CD4-positive, alpha-beta T cell treated with Interleukin-4 for 4 hours (primary cell): ENCODE measurements at regions not wholly inside any gene's neighbourhood (a gene's known extent, or its start where the extent isn't known, plus 50 kb on each side); places are given as distances from the start of the nearest gene placed in this dataset.

Experiments
- DNase-seq: peaks from one replicate; pipeline ENCODE4 v3.0.0-alpha.2; 2020

DNA sequence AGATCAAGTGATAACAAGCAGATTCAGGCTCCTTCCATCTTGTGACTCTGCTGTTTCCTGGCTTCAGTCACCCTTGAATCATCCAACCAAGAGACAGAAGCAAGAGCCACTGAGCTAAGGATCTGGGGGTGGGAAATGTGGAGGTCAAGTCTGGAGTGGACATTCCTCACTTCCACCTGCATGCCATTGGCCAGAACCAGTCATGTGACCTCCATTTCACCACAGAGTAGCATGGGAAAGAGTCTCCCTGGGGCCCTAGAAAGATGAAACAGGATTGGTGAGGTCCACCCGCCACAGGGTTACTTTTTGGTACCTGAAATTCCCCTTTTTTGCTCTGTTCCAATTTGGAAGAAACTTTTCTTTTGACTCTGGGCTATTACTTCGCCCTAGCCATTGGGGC lies 1006.0 kb upstream of the EEF2KMT start:
- DNase-seq, result no peak

DNA sequence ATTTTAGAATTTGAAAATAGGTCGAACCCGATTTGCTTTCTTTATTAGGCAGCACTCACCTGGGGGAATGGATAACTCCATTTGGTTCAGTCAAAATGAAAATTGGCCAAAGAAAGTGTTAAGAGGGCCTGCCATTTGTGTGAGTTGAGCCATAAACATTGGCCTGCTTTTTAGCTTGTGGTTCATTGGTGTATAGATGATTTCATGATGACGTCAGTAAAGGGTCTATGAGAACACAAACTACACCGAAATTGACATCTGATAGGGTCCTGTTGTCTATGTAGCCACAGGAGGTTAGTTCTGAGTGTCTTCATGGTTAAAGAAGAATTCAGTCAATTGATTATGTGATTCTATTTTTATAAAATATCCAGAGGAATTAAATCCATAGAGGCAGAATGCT lies 1001.5 kb upstream of the EEF2KMT start:
- DNase-seq, result no peak

DNA sequence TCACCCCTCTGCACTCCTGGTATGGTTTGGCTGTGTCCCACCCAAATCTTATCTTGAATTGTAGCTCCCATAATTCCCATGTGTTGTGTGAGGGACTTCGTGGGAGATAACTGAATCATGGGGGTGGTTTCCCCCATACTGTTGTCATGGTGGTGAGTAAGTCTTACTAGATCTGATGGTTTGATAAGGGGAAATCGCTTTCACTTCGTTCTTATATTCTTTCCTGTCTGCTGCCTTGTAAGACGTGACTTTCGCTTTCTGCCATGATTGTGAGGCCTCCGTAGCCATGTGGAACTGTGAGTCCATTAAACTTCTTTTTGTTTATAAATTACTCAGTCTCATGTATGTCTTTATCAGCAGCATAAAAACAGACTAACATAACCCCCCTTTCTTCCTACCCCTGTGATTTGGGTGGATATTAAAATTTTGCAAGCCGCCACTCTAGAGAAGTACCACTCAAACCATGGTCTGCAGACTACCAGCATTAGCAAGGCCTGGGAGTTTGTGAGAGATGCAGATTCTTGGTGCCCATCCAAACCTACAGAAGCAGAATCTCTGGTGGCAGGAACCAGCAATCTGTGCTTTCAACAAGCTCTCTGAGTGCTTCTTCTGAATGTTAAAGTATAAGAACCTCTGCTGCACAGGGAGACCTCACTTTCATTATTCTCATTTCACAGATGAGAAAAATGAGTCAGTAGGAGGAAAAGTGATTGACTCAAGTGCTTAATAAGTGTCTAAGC lies 999.5 kb upstream of the EEF2KMT start:
- DNase-seq, result no peak

GRCh38 chr16:6095414-6095813 lies 997.8 kb upstream of the EEF2KMT start:
- DNase-seq, result no peak

GRCh38 chr16:6091021-6091420 lies 993.4 kb upstream of the EEF2KMT start:
- DNase-seq, result no peak

DNA sequence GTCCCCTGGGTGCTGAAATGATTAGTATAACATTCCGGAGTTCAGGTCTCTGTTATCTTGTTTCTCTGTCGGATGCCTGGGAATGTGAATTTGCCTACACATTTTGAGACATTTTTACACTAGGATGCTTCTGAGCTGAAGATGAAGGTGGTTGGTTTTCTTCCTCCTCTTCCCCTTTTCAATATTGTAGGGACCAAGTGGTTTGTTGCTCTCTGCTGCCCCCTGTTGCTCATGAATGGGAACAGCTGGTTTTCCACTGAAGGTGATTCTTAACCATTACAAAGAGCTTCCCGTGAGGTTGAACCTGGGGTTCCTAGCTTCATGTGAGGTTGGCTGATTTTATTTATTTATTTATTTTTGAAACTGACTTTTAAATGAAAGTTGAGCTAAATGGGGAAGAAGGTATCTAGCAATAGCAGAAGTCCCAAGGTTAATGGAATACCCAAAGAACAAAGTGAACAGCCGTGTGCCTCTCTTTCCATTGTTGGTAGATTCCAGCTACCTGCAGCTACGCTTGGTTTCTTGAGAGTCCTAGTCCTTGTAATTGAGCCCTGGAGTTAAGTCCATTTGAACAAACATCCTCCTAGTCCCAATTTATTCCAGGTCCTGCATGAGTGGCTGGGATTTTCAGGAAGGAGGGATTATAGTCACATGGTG lies 983.9 kb upstream of the EEF2KMT start:
- DNase-seq, result no peak

DNA sequence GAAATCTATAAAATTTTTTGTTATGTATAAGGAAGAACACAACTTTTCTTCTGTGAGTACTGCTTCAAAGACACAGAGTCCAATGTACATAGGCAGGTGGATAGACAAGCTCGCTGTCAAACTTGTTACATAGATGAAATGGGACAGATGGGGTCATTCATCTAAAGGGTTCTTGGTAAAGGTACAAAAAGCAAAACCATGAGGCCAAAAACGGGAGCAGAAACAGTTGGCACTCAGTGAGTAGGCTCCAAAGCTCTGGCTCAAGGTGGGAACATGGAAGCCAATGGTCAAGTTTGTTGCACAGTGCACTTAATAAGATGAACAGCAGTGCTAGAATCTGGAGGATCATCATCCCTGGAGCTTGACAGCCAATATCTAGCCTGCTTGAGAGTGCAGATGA lies 979.0 kb upstream of the EEF2KMT start:
- DNase-seq, result no peak

GRCh38 chr16:6068063-6068462 lies 970.5 kb upstream of the EEF2KMT start:
- no peak for DNase-seq

- DNase-seq, result no peak
These were observed 969.1 kb upstream of the EEF2KMT start for GRCh38 chr16:6066652-6067051.

GRCh38 chr16:6063526-6063925 lies 965.9 kb upstream of the EEF2KMT start:
- no peak for DNase-seq

DNA sequence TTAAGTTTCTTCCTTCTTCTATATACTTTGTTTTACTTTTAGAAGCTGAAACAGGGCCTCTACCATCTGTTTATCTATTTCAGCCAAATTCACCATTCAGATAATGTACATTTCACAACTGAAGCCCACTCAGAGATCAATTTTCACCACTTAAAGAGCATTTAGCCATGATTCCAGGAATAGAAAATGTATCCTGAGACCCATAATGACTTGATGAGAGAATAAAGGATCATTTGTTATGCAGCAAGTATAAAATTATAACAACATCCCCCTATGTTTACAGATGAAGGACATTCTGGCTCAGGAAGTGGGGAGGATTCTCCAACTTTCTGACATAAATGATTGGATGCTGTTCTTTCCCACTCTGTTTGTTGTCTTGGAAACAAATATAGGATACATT lies 962.1 kb upstream of the EEF2KMT start:
- no peak for DNase-seq

DNA sequence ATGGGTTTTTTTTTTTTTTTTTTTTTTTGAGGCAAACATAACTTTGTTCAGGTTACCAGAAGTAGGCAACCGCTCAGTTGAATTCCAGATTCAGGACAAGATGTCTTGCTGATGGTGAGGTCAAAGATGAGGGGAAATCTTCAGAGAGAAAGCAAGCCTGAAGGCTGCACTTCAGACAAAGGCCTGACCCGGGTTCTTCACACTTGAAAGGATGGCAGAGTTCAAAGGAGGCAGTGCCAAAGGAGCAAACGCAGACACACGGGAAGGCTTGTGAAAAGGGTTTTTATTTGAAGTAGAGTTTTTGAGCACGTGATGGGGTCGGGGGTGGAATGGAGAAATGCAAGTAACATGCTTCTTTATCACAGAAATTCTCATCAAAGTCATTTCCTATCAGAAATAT lies 960.2 kb upstream of the EEF2KMT start:
- no peak for DNase-seq

GRCh38 chr16:6048017-6048416 lies 950.4 kb upstream of the EEF2KMT start:
- no peak for DNase-seq

- DNase-seq, result no peak
These were observed 949.7 kb upstream of the EEF2KMT start for GRCh38 chr16:6047325-6047724.

DNA sequence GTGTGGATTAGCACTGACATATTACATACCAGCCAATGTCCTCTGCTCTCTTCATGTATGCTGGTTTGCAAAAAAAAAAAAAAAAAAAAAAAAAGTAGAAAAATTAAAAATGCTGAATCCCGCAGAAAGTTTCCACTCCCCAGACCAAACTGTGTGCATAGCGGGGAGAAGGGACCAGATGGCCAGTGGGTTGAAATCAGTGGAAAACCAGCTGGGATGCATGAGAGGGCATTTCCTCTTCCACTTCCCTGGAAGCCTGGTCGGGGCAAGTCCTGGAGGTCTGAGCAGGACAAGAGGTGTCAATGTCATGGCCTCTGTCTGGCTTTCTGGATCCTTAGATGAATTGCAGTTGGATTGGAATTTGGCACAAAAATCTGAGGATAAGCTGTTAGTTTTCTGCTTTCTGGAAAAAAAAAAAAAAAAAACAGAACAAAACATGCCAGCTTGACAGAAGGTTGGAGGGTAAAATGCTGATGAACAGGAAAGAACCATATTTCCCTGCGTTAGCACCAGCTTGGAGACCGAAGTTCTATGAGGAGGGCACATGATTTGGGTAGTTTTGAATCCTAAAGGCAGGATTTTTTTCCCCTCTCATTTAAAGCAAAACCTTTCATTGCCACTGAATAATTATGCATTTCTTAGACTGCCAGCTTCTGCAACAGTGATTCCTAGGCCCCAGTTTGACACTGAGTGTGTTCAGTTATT lies 941.5 kb upstream of the EEF2KMT start:
- no peak for DNase-seq

DNA sequence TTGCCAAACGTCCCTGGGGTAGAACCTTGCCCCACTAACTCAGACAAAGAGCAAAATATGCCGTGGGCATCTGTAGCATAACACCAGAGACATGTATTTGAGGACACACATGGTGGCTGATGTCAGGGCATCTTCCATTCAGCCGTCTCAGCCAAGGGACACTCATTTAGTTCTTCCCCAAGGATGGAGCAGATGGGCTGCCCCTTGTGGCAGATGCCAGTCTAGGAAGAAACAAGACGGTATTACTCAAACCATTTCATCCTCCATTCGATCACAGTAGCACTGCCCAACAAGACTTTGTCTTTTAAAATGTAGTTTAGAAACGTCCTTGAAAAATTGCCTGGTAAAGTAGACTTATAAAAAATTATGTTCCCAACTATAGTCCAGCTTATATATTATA lies 937.6 kb upstream of the EEF2KMT start:
- no peak for DNase-seq

GRCh38 chr16:6034511-6034910 lies 936.9 kb upstream of the EEF2KMT start:
- no peak for DNase-seq

DNA sequence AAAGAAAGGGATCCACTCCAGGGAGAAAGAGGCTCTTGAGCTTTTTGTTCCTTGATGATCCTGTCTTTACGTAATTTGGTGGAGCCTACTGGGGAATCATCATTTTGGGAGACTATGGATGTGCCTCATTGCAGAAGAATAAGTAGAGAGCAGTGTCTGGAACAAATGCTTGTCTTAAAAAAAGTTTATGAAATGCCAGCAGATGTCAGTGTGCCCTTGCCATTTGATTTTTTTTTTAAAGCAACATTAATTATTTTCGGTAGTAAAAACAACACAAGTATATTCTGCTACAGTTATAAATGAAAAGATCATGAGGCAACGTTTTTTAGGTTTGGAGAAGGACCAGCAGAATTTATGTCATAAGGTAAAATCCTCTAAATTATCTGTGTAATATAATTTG lies 934.8 kb upstream of the EEF2KMT start:
- no peak for DNase-seq

GRCh38 chr16:6031567-6031966 lies 934.0 kb upstream of the EEF2KMT start:
- no peak for DNase-seq

DNA sequence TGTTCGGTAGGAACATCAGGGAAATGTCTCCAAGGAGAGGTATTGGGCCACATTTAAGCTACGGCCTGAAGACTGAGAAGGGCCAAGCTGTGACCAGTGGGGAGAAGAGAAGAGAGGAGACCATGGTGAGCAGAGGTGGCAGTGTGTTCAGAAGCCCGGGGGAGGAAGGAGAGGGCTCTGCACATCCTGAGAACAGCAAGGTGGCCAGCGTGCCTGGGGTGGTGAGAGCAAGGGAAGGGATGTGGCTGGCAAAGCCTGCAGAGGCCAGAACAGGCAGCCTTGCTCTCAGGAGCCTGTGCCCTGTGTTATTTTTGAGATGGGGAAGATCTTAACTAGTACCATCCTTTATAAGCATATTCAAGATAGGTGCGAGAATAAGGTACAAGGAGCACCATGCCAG lies 933.5 kb upstream of the EEF2KMT start:
- no peak for DNase-seq

DNA sequence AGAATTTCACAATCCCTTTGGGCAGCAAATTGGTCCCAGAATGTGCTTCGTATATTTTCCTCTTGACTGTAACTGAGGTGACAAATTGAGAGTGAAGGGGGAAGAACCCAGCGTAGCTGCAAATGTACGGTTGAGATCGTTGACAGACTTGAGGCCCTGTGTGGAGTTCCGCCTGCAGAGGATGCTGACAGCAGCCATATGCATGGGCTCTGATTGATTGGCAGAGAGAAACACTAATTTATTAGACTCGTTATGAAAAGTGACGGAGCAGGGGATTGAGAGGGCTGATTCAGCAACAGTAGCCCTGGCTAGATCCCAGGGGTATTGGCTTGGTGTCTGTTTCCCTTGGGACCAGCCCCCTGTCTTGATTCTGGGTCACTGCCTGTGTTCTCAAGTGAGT lies 930.1 kb upstream of the EEF2KMT start:
- DNase-seq, result no peak

- DNase-seq, result no peak
These were observed 925.9 kb upstream of the EEF2KMT start for GRCh38 chr16:6023449-6023848.

DNA sequence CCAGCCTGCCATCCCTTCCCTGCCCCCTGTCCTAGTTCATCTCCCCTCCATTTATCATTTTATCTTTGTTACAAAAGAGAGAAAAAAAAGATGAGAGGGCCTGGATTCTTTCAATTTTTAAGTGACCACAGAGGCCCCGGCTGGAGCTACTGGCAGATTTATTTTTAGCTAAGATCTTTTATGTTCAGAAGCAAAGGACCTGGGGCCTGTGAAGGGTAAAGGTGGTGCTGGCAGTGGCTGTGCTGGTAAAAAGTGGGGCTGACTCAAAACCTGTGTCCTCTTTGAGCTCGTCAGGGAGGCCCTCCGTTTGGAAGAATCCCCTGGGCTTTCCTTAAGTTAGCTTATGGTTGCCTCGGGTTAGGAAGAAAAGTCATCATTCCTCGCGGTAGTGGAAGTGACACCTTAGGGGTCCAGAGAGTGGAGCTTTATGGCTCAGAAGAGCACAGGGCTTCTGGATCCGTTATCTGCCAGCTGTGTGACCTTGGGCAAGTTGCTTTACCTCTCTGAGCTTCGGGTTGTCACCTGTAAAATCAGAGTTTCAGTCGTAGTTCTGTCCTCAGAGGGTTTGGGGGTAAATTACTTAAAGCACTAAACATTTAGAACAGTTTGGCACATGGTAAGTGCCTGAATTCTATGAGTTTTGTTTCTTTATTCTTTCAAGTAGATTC lies 923.8 kb upstream of the EEF2KMT start:
- DNase-seq, result no peak
